H9 (cell line): ENCODE measurements at regions not wholly inside any gene's neighbourhood (a gene's known extent, or its start where the extent isn't known, plus 50 kb on each side); places are given as distances from the start of the nearest gene placed in this dataset.

Source experiments
- DNase-seq: peaks from one replicate; pipeline ENCODE4 v3.0.0-alpha.2; 2017
- H2AFZ ChIP-seq: one replicate; pipeline ENCODE4 v1.6.1; 2013; ENCODE audit warnings: mild to moderate bottlenecking, low read length, control low read depth, moderate library complexity
- H2AK5ac ChIP-seq: 2 replicates; pipeline ENCODE4 v1.6.1; 2013; ENCODE audit warnings: low read length, control low read depth, mixed read lengths; ENCODE audit not compliant: insufficient read length
- H2BK120ac ChIP-seq: one replicate; pipeline ENCODE4 v1.6.1; 2013; ENCODE audit warnings: low read depth, mild to moderate bottlenecking, low read length, control low read depth, inconsistent platforms; ENCODE audit not compliant: poor library complexity, severe bottlenecking
- H2BK12ac ChIP-seq: 2 replicates; pipeline ENCODE4 v1.6.1; 2013; ENCODE audit warnings: low read length, control low read depth, mixed read lengths, low read depth; ENCODE audit not compliant: insufficient read length
- H2BK15ac ChIP-seq: 2 replicates; pipeline ENCODE4 v1.6.1; 2013; ENCODE audit warnings: low read depth, low read length, control low read depth
- H2BK20ac ChIP-seq: one replicate; pipeline ENCODE4 v1.6.1; 2013; ENCODE audit warnings: low read depth, mild to moderate bottlenecking, low read length, control low read depth, inconsistent platforms; ENCODE audit not compliant: poor library complexity, severe bottlenecking
- H2BK5ac ChIP-seq: 2 replicates; pipeline ENCODE4 v1.6.1; 2013; ENCODE audit warnings: low read length, control low read depth, mixed read lengths; ENCODE audit not compliant: insufficient read length
- H3K14ac ChIP-seq: 2 replicates; pipeline ENCODE4 v1.6.1; 2013; ENCODE audit warnings: low read length, control low read depth; ENCODE audit not compliant: insufficient read depth
- H3K18ac ChIP-seq: 2 replicates; pipeline ENCODE4 v1.6.1; 2013; ENCODE audit warnings: low read depth, mild to moderate bottlenecking, mixed read lengths, low read length, control low read depth; ENCODE audit not compliant: insufficient read length
- H3K23ac ChIP-seq: 2 replicates; pipeline ENCODE4 v1.6.1; 2013; ENCODE audit warnings: low read length, control low read depth, mixed read lengths, low read depth; ENCODE audit not compliant: insufficient read length
- H3K23me2 ChIP-seq: 2 replicates; pipeline ENCODE4 v1.6.1; 2013; ENCODE audit warnings: low read depth, mild to moderate bottlenecking, mixed read lengths, low read length, control low read depth; ENCODE audit not compliant: insufficient read length, poor library complexity, severe bottlenecking
- H3K27ac ChIP-seq: 2 replicates; pipeline ENCODE4 v1.5.1; 2013; ENCODE audit warnings: low read length, control low read depth, mixed read lengths, low read depth; ENCODE audit not compliant: insufficient read length
- H3K27me3 ChIP-seq: 2 replicates; pipeline ENCODE4 v1.6.1; 2013; ENCODE audit warnings: low read length, control low read depth, inconsistent platforms; ENCODE audit not compliant: insufficient read depth
- H3K4ac ChIP-seq: 2 replicates; pipeline ENCODE4 v1.6.1; 2013; ENCODE audit warnings: low read depth, mild to moderate bottlenecking, control low read depth, inconsistent platforms, low read length, moderate library complexity
- H3K4me1 ChIP-seq: 2 replicates; pipeline ENCODE4 v1.6.1; 2013; ENCODE audit warnings: low read length, control low read depth, inconsistent platforms; ENCODE audit not compliant: insufficient read depth
- H3K4me2 ChIP-seq: 2 replicates; pipeline ENCODE4 v1.6.1; 2013; ENCODE audit warnings: low read length, control low read depth, mixed read lengths; ENCODE audit not compliant: insufficient read length, insufficient read depth
- H3K56ac ChIP-seq: 2 replicates; pipeline ENCODE4 v1.6.1; 2013; ENCODE audit warnings: low read depth, mild to moderate bottlenecking, mixed read lengths, low read length, control low read depth; ENCODE audit not compliant: insufficient read length
- H3K79me1 ChIP-seq: 2 replicates; pipeline ENCODE4 v1.6.1; 2013; ENCODE audit warnings: low read depth, mild to moderate bottlenecking, moderate library complexity, low read length, control low read depth, inconsistent platforms; ENCODE audit not compliant: insufficient read depth, poor library complexity, severe bottlenecking
- H3K79me2 ChIP-seq: 2 replicates; pipeline ENCODE4 v1.6.1; 2013; ENCODE audit warnings: low read length, control low read depth, inconsistent platforms; ENCODE audit not compliant: insufficient read depth
- H3K9ac ChIP-seq: 2 replicates; pipeline ENCODE4 v1.6.1; 2013; ENCODE audit warnings: low read length, control low read depth, mixed read lengths; ENCODE audit not compliant: insufficient read length; ENCODE audit errors: extremely low read depth
- H3K9me3 ChIP-seq: one replicate; pipeline ENCODE4 v1.6.1; 2013; ENCODE audit warnings: low read depth, low read length, inconsistent platforms; ENCODE audit not compliant: control insufficient read depth
- H3T11ph ChIP-seq: one replicate; pipeline ENCODE4 v1.6.1; 2013; ENCODE audit warnings: mild to moderate bottlenecking, low read length, control low read depth, inconsistent platforms
- H4K20me1 ChIP-seq: one replicate; pipeline ENCODE4 v1.6.1; 2013; ENCODE audit not compliant: control insufficient read depth, insufficient read length, insufficient read depth
- H4K5ac ChIP-seq: 2 replicates; pipeline ENCODE4 v1.6.1; 2013; ENCODE audit warnings: low read depth, mild to moderate bottlenecking, mixed read lengths, low read length, control low read depth; ENCODE audit not compliant: insufficient read length
- H4K8ac ChIP-seq: replicated peaks from 2 replicates; pipeline ENCODE4 v1.6.1; 2013; ENCODE audit warnings: low read length, control low read depth, mixed read lengths, low read depth; ENCODE audit not compliant: insufficient read length
- H4K91ac ChIP-seq: 2 replicates; pipeline ENCODE4 v1.6.1; 2013; ENCODE audit warnings: low read depth, mild to moderate bottlenecking, moderate library complexity, mixed read lengths, low read length, control low read depth; ENCODE audit not compliant: insufficient read length
- H3K27ac Mint-ChIP-seq, 3 experiments: 2 replicates in 2 of 3; 3 replicates in 1 of 3; pipeline ENCODE4 v1.8.0; 2020 to 2021; ENCODE audit warnings: mixed read lengths in 3 of 3, mild to moderate bottlenecking in 1 of 3, moderate library complexity in 1 of 3
- H3K27me3 Mint-ChIP-seq: 2 replicates; pipeline ENCODE4 v1.8.0; 2021; ENCODE audit warnings: low read depth, mild to moderate bottlenecking, moderate library complexity, mixed read lengths
- H3K36me3 Mint-ChIP-seq, 3 experiments: 2 replicates in 2 of 3; 3 replicates in 1 of 3; pipeline ENCODE4 v1.8.0; 2020 to 2021; ENCODE audit warnings: low read depth in 3 of 3, mixed read lengths in 3 of 3; ENCODE audit not compliant: insufficient read depth in 1 of 3
- H3K4me1 Mint-ChIP-seq, 2 experiments: 2 replicates each; pipeline ENCODE4 v1.8.0; 2020; ENCODE audit warnings: mixed read lengths in 2 of 2
- H3K4me3 Mint-ChIP-seq, 2 experiments: 2 replicates in 1 of 2; 3 replicates in 1 of 2; pipeline ENCODE4 v1.8.0; 2020 to 2021; ENCODE audit warnings: mild to moderate bottlenecking in 2 of 2, mixed read lengths in 2 of 2, moderate library complexity in 1 of 2
- H3K9me3 Mint-ChIP-seq, 2 experiments: 2 replicates in 1 of 2; 3 replicates in 1 of 2; pipeline ENCODE4 v1.8.0; 2020; ENCODE audit warnings: mild to moderate bottlenecking in 2 of 2, mixed read lengths in 2 of 2, moderate library complexity in 1 of 2
- CTCF ChIP-seq: fragments of 200-600 bp; sonication (generic); conservative IDR thresholded peaks from 3 replicates; pipeline ENCODE4 v1.8.0; 2021; ENCODE audit warnings: antibody characterized with exemption, mild to moderate bottlenecking

GRCh38 chr6:67736816-67737215 lies 898.3 kb upstream of the ADGRB3 start:
- H3K9me3 ChIP-seq, result no peaks in the 10 kb centered on the region
- H2BK120ac ChIP-seq, result no peak overlapping the region
- no peak overlapping the region for H3K4me2 ChIP-seq
- no peak overlapping the region for H3K4me3 Mint-ChIP-seq
- peaks cover 13 to 25% (median 16%) of the 10 kb centered on the region in 3 experiments for H3K36me3 Mint-ChIP-seq
- H3K27ac ChIP-seq, result no peak overlapping the region
- no peak overlapping the region for H3K56ac ChIP-seq
- no peak overlapping the region for H3K4ac ChIP-seq
- no peak overlapping the region for H2BK15ac ChIP-seq
- H3K14ac ChIP-seq, result no peak overlapping the region
- no peaks in the 10 kb centered on the region for H3K79me2 ChIP-seq
- no peak for TF ChIP-seq CTCF
- no peak overlapping the region for H2BK12ac ChIP-seq
- no peak for DNase-seq
- no peaks in the 10 kb centered on the region for H3K79me1 ChIP-seq
- no peak overlapping the region for H3K9ac ChIP-seq
- H3K27me3 Mint-ChIP-seq, result no peaks in the 10 kb centered on the region
- no peak overlapping the region for H3K18ac ChIP-seq
- no peaks in the 10 kb centered on the region for H3K27me3 ChIP-seq
- H4K5ac ChIP-seq, result no peak overlapping the region
- H3K4me1 Mint-ChIP-seq, result peaks cover 0 to 3% of the 10 kb centered on the region in 2 experiments; a peak in 1 of 4 replicates
- H3K27ac Mint-ChIP-seq, result no peak overlapping the region
- H4K20me1 ChIP-seq, result no peaks in the 10 kb centered on the region
- H3K4me1 ChIP-seq, result no peaks in the 10 kb centered on the region
- H2BK5ac ChIP-seq, result no peak overlapping the region
- H3K9me3 Mint-ChIP-seq, result peaks cover 18 to 24% of the 10 kb centered on the region in 2 experiments; a peak in 4 of 5 replicates
- no peak overlapping the region for H2AFZ ChIP-seq
- no peak overlapping the region for H3K23ac ChIP-seq
- no peak overlapping the region for H2BK20ac ChIP-seq
- no peak overlapping the region for H4K8ac ChIP-seq
- no peak overlapping the region for H2AK5ac ChIP-seq
- H3T11ph ChIP-seq, result no peak overlapping the region
- H4K91ac ChIP-seq, result no peak overlapping the region
- H3K23me2 ChIP-seq, result no peaks in the 10 kb centered on the region
